ENCODE measurements at regions not wholly inside any gene's neighbourhood (a gene's known extent, or its start where the extent isn't known, plus 50 kb on each side); places are given as distances from the start of the nearest gene placed in this dataset.

DNA sequence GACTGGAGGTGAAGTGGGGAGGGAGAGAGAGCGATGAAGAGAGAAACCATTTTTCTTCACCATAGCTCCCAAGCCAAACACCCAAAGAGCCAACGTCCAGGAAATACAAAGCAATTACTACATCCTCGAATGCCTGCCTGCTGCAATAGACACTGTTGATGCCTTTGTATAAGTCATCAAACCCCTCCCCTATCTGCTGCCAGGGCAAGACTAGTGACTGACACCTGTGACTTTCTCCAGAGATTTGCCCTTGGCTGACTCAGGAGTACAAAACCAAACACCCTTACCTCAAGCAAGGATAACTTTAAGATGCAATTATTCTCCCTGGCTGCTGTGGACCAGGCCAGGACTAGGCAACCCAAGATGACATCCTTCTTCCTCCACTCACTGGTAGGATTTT, 81.8 kb upstream of the RASA1 start:
- TF ChIP-seq CTCF (IDR thresholded peaks at IDR 0.05) (no peak), POLR2A (IDR thresholded peaks at IDR 0.05) (no peak)
